ENCODE measurements at regions not wholly inside any gene's neighbourhood (a gene's known extent, or its start where the extent isn't known, plus 50 kb on each side); places are given as distances from the start of the nearest gene placed in this dataset.

- no peak overlapping the region for H2AFZ ChIP-seq
- ChIA-PET CTCF (interaction anchor here (0.5 to 0.7 kb wide), 3 partner anchors 8 to 531 kb away, joined by 4 to 7 read pairs (median 7); no protein-coding TSS in a partner anchor), POLR2A (ENCODE audit: unreplicated experiment) (interaction anchor here (0.6 kb wide), 1 partner anchor 1853 kb away, joined by 7 read pairs; no protein-coding TSS in a partner anchor)
- no peaks in the 10 kb centered on the region for H3F3A ChIP-seq (ENCODE audit: insufficient read depth, low read depth)
- no peak overlapping the region for H3K4me3 ChIP-seq
- H3K4me2 ChIP-seq, result 0 out of 2 replicates have a peak overlapping the region, but pooled peaks have one; percentile 10
- H4K20me1 ChIP-seq (ENCODE audit: insufficient read depth), result no peaks in the 10 kb centered on the region
- H3K27me3 ChIP-seq (ENCODE audit: insufficient read depth, low read depth), result no peaks in the 10 kb centered on the region
- intact Hi-C loops (cut with micrococcal nuclease; ENCODE audit: unreplicated experiment), result no loop called here
- H3K9me2 ChIP-seq (ENCODE audit: insufficient read depth), result no peaks in the 10 kb centered on the region
- H3K4me1 ChIP-seq (replicated peaks; ENCODE audit: insufficient read depth), result peaks cover 15% of the 10 kb centered on the region; the same call in 1 of the 2 replicates
- no peaks in the 10 kb centered on the region for H3K36me3 ChIP-seq (ENCODE audit: low read depth)
- no peaks in the 10 kb centered on the region for H3K79me2 ChIP-seq (ENCODE audit: low read depth)
- H3K9me3 ChIP-seq (ENCODE audit: insufficient read depth, low read depth), result peaks cover 10% of the 10 kb centered on the region; the same call in 1 of the 2 replicates
- TF ChIP-seq EZH2 (IDR thresholded peaks at IDR 0.05; ENCODE audit: low read depth) (no peak), CTCF (conservative IDR thresholded peaks at IDR 0.05) (no peak)
- H3K27ac ChIP-seq, result no peak overlapping the region
- BruUV-seq (replicated peaks), result no TSS peak
- DNase-seq, result peak in 1 of 2 experiments; percentile 43
These were observed 207.8 kb upstream of the MAP3K1 start for GRCh38 chr5:56607551-56607950.

- Histone ChIP-seq H3K4me2 (0 out of 2 replicates have a peak overlapping the region, but pooled peaks have one; percentile 10), H4K20me1 (ENCODE audit: insufficient read depth) (no peaks in the 10 kb centered on the region), H3K27me3 (ENCODE audit: insufficient read depth, low read depth) (no peaks in the 10 kb centered on the region), H3K4me1 (replicated peaks; ENCODE audit: insufficient read depth) (peaks cover 15% of the 10 kb centered on the region; the same call in 1 of the 2 replicates), H3K9me3 (ENCODE audit: insufficient read depth, low read depth) (peaks cover 10% of the 10 kb centered on the region; the same call in 1 of the 2 replicates), H3K27ac (no peak overlapping the region), H3K79me2 (ENCODE audit: low read depth) (no peaks in the 10 kb centered on the region), H2AFZ (no peak overlapping the region), H3K4me3 (no peak overlapping the region), H3K36me3 (ENCODE audit: low read depth) (no peaks in the 10 kb centered on the region), H3K9me2 (ENCODE audit: insufficient read depth) (no peaks in the 10 kb centered on the region), H3F3A (ENCODE audit: insufficient read depth, low read depth) (no peaks in the 10 kb centered on the region)
- no TSS peak for BruUV-seq (replicated peaks)
- POLR2A ChIA-PET (ENCODE audit: unreplicated experiment), result interaction anchor here (0.6 kb wide), 1 partner anchor 1853 kb away, joined by 7 read pairs; no protein-coding TSS in a partner anchor
- no peak for DNase-seq
- CTCF ChIA-PET, result interaction anchor here (0.7 kb wide), 1 partner anchor 82 kb away, joined by 7 read pairs; no protein-coding TSS in a partner anchor
- intact Hi-C loops (cut with micrococcal nuclease; ENCODE audit: unreplicated experiment), result no loop called here
- TF ChIP-seq EZH2 (IDR thresholded peaks at IDR 0.05; ENCODE audit: low read depth), result no peak
- TF ChIP-seq CTCF (conservative IDR thresholded peaks at IDR 0.05), result no peak
These were observed 208.3 kb upstream of the MAP3K1 start for GRCh38 chr5:56607074-56607473.

GRCh38 chr5:56606192-56606591 lies 209.2 kb upstream of the MAP3K1 start:
- ChIA-PET POLR2A (ENCODE audit: unreplicated experiment) (interaction anchor here (0.6 kb wide), 1 partner anchor 531 kb away, joined by 6 read pairs; no protein-coding TSS in a partner anchor), CTCF (interaction anchor here (0.6 kb wide), 1 partner anchor 11 kb away, joined by 4 read pairs; no protein-coding TSS in a partner anchor)
- Histone ChIP-seq H3F3A (ENCODE audit: insufficient read depth, low read depth) (no peaks in the 10 kb centered on the region), H3K27me3 (ENCODE audit: insufficient read depth, low read depth) (no peaks in the 10 kb centered on the region), H3K36me3 (ENCODE audit: low read depth) (no peaks in the 10 kb centered on the region), H3K9me3 (ENCODE audit: insufficient read depth, low read depth) (peaks cover 6% of the 10 kb centered on the region; the same call in 1 of the 2 replicates), H3K4me3 (no peak overlapping the region), H3K9me2 (ENCODE audit: insufficient read depth) (no peaks in the 10 kb centered on the region), H3K27ac (no peak overlapping the region), H3K79me2 (ENCODE audit: low read depth) (no peaks in the 10 kb centered on the region), H3K4me2 (no peak overlapping the region), H2AFZ (no peak overlapping the region), H3K4me1 (replicated peaks; ENCODE audit: insufficient read depth) (peaks cover 15% of the 10 kb centered on the region; the same call in 1 of the 2 replicates), H4K20me1 (ENCODE audit: insufficient read depth) (no peaks in the 10 kb centered on the region)
- no peak for DNase-seq
- no TSS peak for BruUV-seq (replicated peaks)
- TF ChIP-seq EZH2 (IDR thresholded peaks at IDR 0.05; ENCODE audit: low read depth) (no peak), CTCF (conservative IDR thresholded peaks at IDR 0.05) (no peak)
- intact Hi-C loops (cut with micrococcal nuclease; ENCODE audit: unreplicated experiment), result no loop called here

Measured in PC-9 (cell line).